Keratinocyte (primary cell): ENCODE measurements at regions not wholly inside any gene's neighbourhood (a gene's known extent, or its start where the extent isn't known, plus 50 kb on each side); places are given as distances from the start of the nearest gene placed in this dataset.

ENCODE experiments used
- DNase-seq: peaks from one replicate; pipeline ENCODE4 v3.0.0-alpha.2; 2011; ENCODE audit warnings: low read depth, missing footprints, low spot score
- FAIRE-seq: peaks from 2 replicates; lab custom pipeline; 2011; peaks lifted over from hg19 to GRCh38; lab: Jason Lieb, UNC
- H2AFZ ChIP-seq: 2 replicates; pipeline ENCODE4 v1.6.0; 2012; ENCODE audit warnings: low read length, control low read depth, inconsistent platforms; ENCODE audit not compliant: control insufficient read depth
- H3K27ac ChIP-seq: 2 replicates; pipeline ENCODE4 v1.5.1; 2011; ENCODE audit warnings: low read length; ENCODE audit not compliant: control insufficient read depth, insufficient read depth
- H3K27me3 ChIP-seq: 3 replicates; pipeline ENCODE4 v1.6.0; 2011; ENCODE audit warnings: low read length; ENCODE audit not compliant: control insufficient read depth, insufficient read depth; ENCODE audit errors: extremely low read depth
- H3K36me3 ChIP-seq, 2 experiments: 2 replicates in 1 of 2; 3 replicates in 1 of 2; pipeline ENCODE4 v1.5.1; 2011; ENCODE audit warnings: low read length in 2 of 2, mild to moderate bottlenecking in 1 of 2; ENCODE audit not compliant: control insufficient read depth in 2 of 2, insufficient read depth in 2 of 2; ENCODE audit errors: extremely low read depth in 1 of 2
- H3K4me1 ChIP-seq: 3 replicates; pipeline ENCODE4 v1.5.1; 2011; ENCODE audit warnings: low read length; ENCODE audit not compliant: control insufficient read depth, insufficient read depth; ENCODE audit errors: extremely low read depth
- H3K4me2 ChIP-seq: 3 replicates; pipeline ENCODE4 v1.6.0; 2011; ENCODE audit warnings: low read depth, low read length; ENCODE audit not compliant: control insufficient read depth, insufficient read depth; ENCODE audit errors: extremely low read depth
- H3K4me3 ChIP-seq, 3 experiments: fragments of 200-600 bp in 1 of 3; sonication (generic) in 1 of 3; 2 replicates in 2 of 3; 3 replicates in 1 of 3; pipeline ENCODE4 v1.5.1; 2011 to 2016; ENCODE audit warnings: low read length in 3 of 3, mild to moderate bottlenecking in 3 of 3, control low read depth in 2 of 3, inconsistent platforms in 1 of 3, low read depth in 1 of 3, mixed read lengths in 1 of 3, mixed run types in 1 of 3, moderate library complexity in 1 of 3; ENCODE audit not compliant: control insufficient read depth in 2 of 3, insufficient read depth in 2 of 3; ENCODE audit errors: extremely low read depth in 1 of 3
- H3K79me2 ChIP-seq: 2 replicates; pipeline ENCODE4 v1.6.0; 2012; ENCODE audit warnings: low read length; ENCODE audit not compliant: control insufficient read depth, insufficient read depth
- H3K9ac ChIP-seq: 3 replicates; pipeline ENCODE4 v1.6.0; 2011; ENCODE audit warnings: low read length; ENCODE audit not compliant: control insufficient read depth, insufficient read depth; ENCODE audit errors: extremely low read depth
- H3K9me1 ChIP-seq: 3 replicates; pipeline ENCODE4 v1.6.0; 2011; ENCODE audit warnings: low read length; ENCODE audit not compliant: control insufficient read depth, insufficient read depth; ENCODE audit errors: extremely low read depth
- H3K9me3 ChIP-seq: 2 replicates; pipeline ENCODE4 v1.5.1; 2012; ENCODE audit warnings: low read depth, low read length; ENCODE audit not compliant: control insufficient read depth
- H4K20me1 ChIP-seq: 3 replicates; pipeline ENCODE4 v1.6.0; 2011; ENCODE audit warnings: low read length; ENCODE audit not compliant: control insufficient read depth, insufficient read depth; ENCODE audit errors: extremely low read depth
- EZH2 ChIP-seq: IDR thresholded peaks from one replicate; pipeline ENCODE4 v1.6.1; 2012; ENCODE audit warnings: inconsistent platforms, mild to moderate bottlenecking, low read length, moderate library complexity
- dilution Hi-C: fragments of 300-500 bp; cut with MboI; formaldehyde crosslinking; loops from one replicate; pipeline ENCODE4 v1.7.0; 2020; ENCODE audit warnings: low sequenced_read_pairs; ENCODE audit not compliant: extremely low pct_ligation_motif_present
- TF ChIP-seq, protein P1 (sequence below), 3 experiments: IDR thresholded peaks in 1 of 3; conservative IDR thresholded peaks in 1 of 3; optimal IDR thresholded peaks in 1 of 3; 2 replicates in 2 of 3; 3 replicates in 1 of 3; pipeline versions ENCODE3 to v1.5.1; 2011; ENCODE audit warnings: low read length in 3 of 3, mild to moderate bottlenecking in 3 of 3, moderate library complexity in 2 of 3, control low read depth in 1 of 3, inconsistent platforms in 1 of 3; ENCODE audit not compliant: insufficient read depth in 2 of 3; ENCODE audit errors: extremely low read depth in 1 of 3

DNA sequence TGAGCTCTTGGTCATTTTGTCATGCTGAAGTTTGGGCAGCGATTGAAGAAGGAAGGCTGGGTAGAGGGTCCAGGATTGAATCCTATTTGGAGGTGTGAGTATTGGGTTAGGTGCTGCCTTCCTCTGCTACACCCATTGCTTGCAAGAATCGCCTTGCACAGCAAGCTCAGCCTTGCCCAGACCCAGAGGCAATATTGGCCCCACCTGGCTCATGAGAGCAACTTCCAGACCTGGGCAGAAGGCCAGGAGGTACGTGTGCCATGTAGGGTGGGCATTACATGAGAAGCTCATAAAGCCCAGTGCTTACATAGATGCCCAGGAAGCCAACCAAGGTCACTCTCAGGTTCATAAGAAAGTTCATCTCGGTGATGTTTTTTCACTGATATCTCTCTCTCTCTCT, 718.0 kb downstream of the EFNB2 start:
- peak overlapping the region; percentile 66 for H3K4me2 ChIP-seq
- H4K20me1 ChIP-seq = no peaks in the 10 kb centered on the region
- H3K4me1 ChIP-seq = peaks cover 30% of the 10 kb centered on the region
- no peaks in the 10 kb centered on the region for H3K9me3 ChIP-seq
- no peaks in the 10 kb centered on the region for H3K27me3 ChIP-seq
- no peaks in the 10 kb centered on the region for H3K9me1 ChIP-seq
- FAIRE-seq (peak; percentile 86), DNase-seq (peak; percentile 25)
- peak overlapping the region; percentile 34 for H2AFZ ChIP-seq
- no peaks in the 10 kb centered on the region for H3K79me2 ChIP-seq
- H3K36me3 ChIP-seq = no peaks in the 10 kb centered on the region
- H3K27ac ChIP-seq = peak overlapping the region; percentile 15
- peak overlapping the region; percentile 17 for H3K9ac ChIP-seq
- dilution Hi-C loops = no loop called here
- no peak for TF ChIP-seq EZH2
- no peak overlapping the region for H3K4me3 ChIP-seq

DNA sequence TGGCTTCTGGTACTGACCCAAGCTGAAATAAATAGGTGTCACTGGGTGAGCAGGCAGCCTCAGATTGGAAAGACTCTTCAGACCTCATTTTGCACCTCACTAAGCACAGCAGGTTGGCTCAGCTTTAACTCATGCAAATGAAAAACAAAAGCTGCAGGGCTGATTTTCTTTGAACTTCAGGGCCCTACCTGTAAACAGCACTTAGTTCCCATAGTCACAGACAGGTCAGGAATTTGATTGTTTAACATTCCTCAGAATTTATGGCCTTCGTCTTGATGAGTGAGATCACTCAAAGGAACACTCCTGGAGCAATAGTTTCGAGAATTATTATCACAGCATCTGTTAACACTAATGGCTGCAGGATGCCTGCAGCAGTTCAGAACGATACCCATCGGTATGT, 718.5 kb downstream of the EFNB2 start:
- no peaks in the 10 kb centered on the region for H3K9me3 ChIP-seq
- H3K9me1 ChIP-seq = no peaks in the 10 kb centered on the region
- no peaks in the 10 kb centered on the region for H3K36me3 ChIP-seq
- H3K4me3 ChIP-seq = no peak overlapping the region
- H3K9ac ChIP-seq = peak overlapping the region; percentile 17
- DNase-seq (peak; percentile 28), FAIRE-seq (no peak)
- no peaks in the 10 kb centered on the region for H3K27me3 ChIP-seq
- H3K27ac ChIP-seq = peak overlapping the region; percentile 15
- peaks cover 30% of the 10 kb centered on the region for H3K4me1 ChIP-seq
- no peaks in the 10 kb centered on the region for H4K20me1 ChIP-seq
- dilution Hi-C loops = no loop called here
- H2AFZ ChIP-seq = peak overlapping the region; percentile 34
- H3K79me2 ChIP-seq = no peaks in the 10 kb centered on the region
- no peak for TF ChIP-seq EZH2
- TF ChIP-seq, protein P1, sequence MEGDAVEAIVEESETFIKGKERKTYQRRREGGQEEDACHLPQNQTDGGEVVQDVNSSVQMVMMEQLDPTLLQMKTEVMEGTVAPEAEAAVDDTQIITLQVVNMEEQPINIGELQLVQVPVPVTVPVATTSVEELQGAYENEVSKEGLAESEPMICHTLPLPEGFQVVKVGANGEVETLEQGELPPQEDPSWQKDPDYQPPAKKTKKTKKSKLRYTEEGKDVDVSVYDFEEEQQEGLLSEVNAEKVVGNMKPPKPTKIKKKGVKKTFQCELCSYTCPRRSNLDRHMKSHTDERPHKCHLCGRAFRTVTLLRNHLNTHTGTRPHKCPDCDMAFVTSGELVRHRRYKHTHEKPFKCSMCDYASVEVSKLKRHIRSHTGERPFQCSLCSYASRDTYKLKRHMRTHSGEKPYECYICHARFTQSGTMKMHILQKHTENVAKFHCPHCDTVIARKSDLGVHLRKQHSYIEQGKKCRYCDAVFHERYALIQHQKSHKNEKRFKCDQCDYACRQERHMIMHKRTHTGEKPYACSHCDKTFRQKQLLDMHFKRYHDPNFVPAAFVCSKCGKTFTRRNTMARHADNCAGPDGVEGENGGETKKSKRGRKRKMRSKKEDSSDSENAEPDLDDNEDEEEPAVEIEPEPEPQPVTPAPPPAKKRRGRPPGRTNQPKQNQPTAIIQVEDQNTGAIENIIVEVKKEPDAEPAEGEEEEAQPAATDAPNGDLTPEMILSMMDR (optimal IDR thresholded peaks at IDR 0.05 in 1 of 3, IDR thresholded peaks at IDR 0.05 in 1 of 3, conservative IDR thresholded peaks at IDR 0.05 in 1 of 3; ENCODE audit: extremely low read depth in 1 of 3, insufficient read depth in 2 of 3, low read length in 3 of 3) = no peak
- peak overlapping the region; percentile 66 for H3K4me2 ChIP-seq

DNA sequence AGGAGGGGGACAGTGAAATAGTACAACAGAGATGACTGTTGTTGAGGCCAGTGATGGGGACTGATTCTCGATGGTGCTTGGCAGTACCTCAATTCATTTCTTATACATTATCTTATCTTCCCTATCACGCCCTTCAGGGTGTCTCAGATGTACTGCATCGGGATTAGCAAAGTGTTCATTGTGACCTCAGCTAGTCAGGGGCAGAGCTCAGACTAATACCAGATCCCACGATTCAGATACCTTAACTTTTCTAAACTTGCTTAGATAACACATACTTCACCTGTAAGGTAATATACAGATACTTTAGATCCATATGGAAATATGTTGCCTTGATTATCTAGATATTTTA, 720.6 kb downstream of the EFNB2 start:
- Histone ChIP-seq H3K9ac (peak overlapping the region; percentile 55), H3K9me3 (no peaks in the 10 kb centered on the region), H3K4me1 (peaks cover 30% of the 10 kb centered on the region), H3K4me3 (no peak overlapping the region), H3K9me1 (no peaks in the 10 kb centered on the region), H3K79me2 (no peaks in the 10 kb centered on the region), H3K36me3 (no peaks in the 10 kb centered on the region), H3K27me3 (no peaks in the 10 kb centered on the region), H4K20me1 (no peaks in the 10 kb centered on the region), H3K27ac (peak overlapping the region; percentile 89), H2AFZ (peak overlapping the region; percentile 54), H3K4me2 (peak overlapping the region; percentile 72)
- dilution Hi-C loops = no loop called here
- no peak for FAIRE-seq
- TF ChIP-seq, protein P1 (optimal IDR thresholded peaks at IDR 0.05 in 1 of 3, IDR thresholded peaks at IDR 0.05 in 1 of 3, conservative IDR thresholded peaks at IDR 0.05 in 1 of 3; ENCODE audit: extremely low read depth in 1 of 3, insufficient read depth in 2 of 3, low read length in 3 of 3) = no peak
- TF ChIP-seq EZH2 = no peak
- no peak for DNase-seq
